Endothelial cell (in vitro differentiated cells): ENCODE measurements at regions not wholly inside any gene's neighbourhood (a gene's known extent, or its start where the extent isn't known, plus 50 kb on each side); places are given as distances from the start of the nearest gene placed in this dataset.

Source experiments
- DNase-seq: peaks from one replicate; pipeline ENCODE4 v3.0.0; 2021; ENCODE audit warnings: low spot score
- H3K27ac Mint-ChIP-seq: one replicate; pipeline ENCODE4 v1.8.0; 2021; ENCODE audit warnings: mixed read lengths, inconsistent platforms; ENCODE audit not compliant: unreplicated experiment
- H3K27me3 Mint-ChIP-seq: one replicate; pipeline ENCODE4 v1.8.0; 2021; ENCODE audit warnings: mild to moderate bottlenecking, moderate library complexity, mixed read lengths, inconsistent platforms; ENCODE audit not compliant: unreplicated experiment
- H3K36me3 Mint-ChIP-seq: one replicate; pipeline ENCODE4 v1.8.0; 2021; ENCODE audit warnings: mild to moderate bottlenecking, low read depth, mixed read lengths, inconsistent platforms; ENCODE audit not compliant: unreplicated experiment
- H3K4me1 Mint-ChIP-seq: one replicate; pipeline ENCODE4 v1.8.0; 2021; ENCODE audit warnings: mild to moderate bottlenecking, mixed read lengths, inconsistent platforms; ENCODE audit not compliant: unreplicated experiment
- H3K4me3 Mint-ChIP-seq: one replicate; pipeline ENCODE4 v1.8.0; 2021; ENCODE audit warnings: mild to moderate bottlenecking, mixed read lengths, inconsistent platforms; ENCODE audit not compliant: unreplicated experiment
- H3K9me3 Mint-ChIP-seq: one replicate; pipeline ENCODE4 v1.8.0; 2021; ENCODE audit warnings: mixed read lengths, inconsistent platforms; ENCODE audit not compliant: unreplicated experiment
- TF ChIP-seq, protein P1 (sequence below): fragments of 200-600 bp; sonication (generic); IDR thresholded peaks from one replicate; pipeline ENCODE4 v1.5.0; 2021; ENCODE audit warnings: antibody characterized with exemption; ENCODE audit not compliant: unreplicated experiment

DNA sequence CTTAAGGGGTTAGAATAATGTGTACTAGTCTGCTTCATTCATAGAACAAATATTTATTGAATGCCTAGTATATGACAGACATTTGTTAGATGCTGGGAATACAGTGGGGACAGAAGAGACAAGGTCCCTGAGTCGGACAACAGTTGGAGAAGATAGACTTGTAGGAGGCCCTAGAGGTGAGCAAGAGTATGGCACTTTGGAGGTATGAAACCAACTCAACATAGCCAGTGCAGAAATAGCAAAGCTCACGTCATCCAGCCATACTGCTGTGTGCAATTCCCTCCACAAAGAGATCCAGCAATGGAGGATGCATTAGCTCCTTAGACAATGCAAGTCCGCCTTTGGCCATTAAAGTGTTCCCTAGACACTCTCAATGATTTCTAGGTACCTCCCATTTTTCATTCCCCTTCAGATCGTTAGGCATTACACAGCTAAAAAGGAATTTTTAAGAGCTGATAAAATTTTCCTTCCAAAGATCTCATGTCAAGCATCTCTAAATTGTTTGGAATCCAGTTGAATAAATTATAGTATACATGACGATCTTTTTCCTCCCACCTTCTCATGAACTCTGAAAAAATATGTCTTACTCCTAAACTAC, 1949.6 kb upstream of the WWC1 start:
- no peaks in the 10 kb centered on the region for H3K36me3 Mint-ChIP-seq
- DNase-seq: no peak
- no peaks in the 10 kb centered on the region for H3K9me3 Mint-ChIP-seq
- H3K27me3 Mint-ChIP-seq: no peaks in the 10 kb centered on the region
- H3K4me3 Mint-ChIP-seq: no peak overlapping the region
- TF ChIP-seq, protein P1, sequence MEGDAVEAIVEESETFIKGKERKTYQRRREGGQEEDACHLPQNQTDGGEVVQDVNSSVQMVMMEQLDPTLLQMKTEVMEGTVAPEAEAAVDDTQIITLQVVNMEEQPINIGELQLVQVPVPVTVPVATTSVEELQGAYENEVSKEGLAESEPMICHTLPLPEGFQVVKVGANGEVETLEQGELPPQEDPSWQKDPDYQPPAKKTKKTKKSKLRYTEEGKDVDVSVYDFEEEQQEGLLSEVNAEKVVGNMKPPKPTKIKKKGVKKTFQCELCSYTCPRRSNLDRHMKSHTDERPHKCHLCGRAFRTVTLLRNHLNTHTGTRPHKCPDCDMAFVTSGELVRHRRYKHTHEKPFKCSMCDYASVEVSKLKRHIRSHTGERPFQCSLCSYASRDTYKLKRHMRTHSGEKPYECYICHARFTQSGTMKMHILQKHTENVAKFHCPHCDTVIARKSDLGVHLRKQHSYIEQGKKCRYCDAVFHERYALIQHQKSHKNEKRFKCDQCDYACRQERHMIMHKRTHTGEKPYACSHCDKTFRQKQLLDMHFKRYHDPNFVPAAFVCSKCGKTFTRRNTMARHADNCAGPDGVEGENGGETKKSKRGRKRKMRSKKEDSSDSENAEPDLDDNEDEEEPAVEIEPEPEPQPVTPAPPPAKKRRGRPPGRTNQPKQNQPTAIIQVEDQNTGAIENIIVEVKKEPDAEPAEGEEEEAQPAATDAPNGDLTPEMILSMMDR: peak; percentile 59
- H3K27ac Mint-ChIP-seq: no peak overlapping the region
- H3K4me1 Mint-ChIP-seq: no peaks in the 10 kb centered on the region

DNA sequence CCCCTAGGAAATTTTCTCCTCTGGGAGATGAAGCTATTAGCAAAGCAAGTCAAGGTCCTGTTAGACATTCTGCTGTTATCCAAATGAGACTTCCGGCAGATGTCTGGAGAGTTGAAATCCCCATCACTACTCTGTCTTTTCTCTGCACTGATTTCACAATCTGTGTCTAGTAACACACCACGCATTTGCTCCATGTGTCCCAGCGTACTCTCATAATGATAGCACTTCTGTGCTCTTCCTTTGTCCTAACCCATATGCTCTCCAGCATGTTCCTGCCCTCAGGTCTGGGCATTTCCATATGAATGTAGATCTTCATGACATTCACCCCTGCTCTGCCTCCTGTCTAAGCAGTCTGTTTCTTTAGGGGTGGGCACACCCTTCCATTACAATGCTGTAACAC, 1949.0 kb upstream of the WWC1 start:
- no peaks in the 10 kb centered on the region for H3K36me3 Mint-ChIP-seq
- no peak for DNase-seq
- no peaks in the 10 kb centered on the region for H3K4me1 Mint-ChIP-seq
- TF ChIP-seq, protein P1: no peak
- no peak overlapping the region for H3K27ac Mint-ChIP-seq
- no peaks in the 10 kb centered on the region for H3K27me3 Mint-ChIP-seq
- no peaks in the 10 kb centered on the region for H3K9me3 Mint-ChIP-seq
- H3K4me3 Mint-ChIP-seq: no peak overlapping the region

DNA sequence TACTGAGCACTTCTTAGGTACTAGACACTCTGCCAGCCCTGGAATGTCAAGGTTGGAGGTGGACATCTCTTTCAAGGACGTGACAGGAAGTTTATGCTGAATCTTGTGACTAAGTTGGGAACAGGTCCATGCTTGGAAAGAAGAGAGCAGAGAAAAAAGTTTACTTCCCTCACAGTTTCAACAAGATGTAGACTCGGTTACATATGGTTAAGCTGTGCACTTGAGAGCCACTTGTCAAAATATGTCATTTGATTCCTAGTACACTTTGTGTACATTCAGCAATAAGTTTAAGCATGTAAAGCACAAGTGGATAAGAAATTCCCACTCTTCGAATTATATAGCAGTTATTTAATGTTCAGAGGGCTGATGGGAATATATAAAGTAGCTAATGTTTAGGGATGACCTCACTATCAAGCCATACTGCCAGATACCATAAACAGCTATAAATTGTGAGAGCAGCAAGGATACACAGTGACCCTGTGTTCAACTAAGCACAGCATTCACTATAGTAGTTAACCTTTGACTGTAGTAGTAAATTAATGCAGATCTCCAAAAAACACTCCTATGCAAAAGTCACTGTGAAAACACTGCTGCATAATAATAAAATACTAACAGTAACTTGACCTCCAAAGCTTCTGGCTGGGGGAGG, 1944.6 kb upstream of the WWC1 start:
- Mint-ChIP-seq H3K9me3 (no peaks in the 10 kb centered on the region), H3K27ac (no peak overlapping the region), H3K4me3 (no peak overlapping the region), H3K27me3 (no peaks in the 10 kb centered on the region), H3K4me1 (no peaks in the 10 kb centered on the region), H3K36me3 (no peaks in the 10 kb centered on the region)
- TF ChIP-seq, protein P1: no peak
- DNase-seq: no peak

DNA sequence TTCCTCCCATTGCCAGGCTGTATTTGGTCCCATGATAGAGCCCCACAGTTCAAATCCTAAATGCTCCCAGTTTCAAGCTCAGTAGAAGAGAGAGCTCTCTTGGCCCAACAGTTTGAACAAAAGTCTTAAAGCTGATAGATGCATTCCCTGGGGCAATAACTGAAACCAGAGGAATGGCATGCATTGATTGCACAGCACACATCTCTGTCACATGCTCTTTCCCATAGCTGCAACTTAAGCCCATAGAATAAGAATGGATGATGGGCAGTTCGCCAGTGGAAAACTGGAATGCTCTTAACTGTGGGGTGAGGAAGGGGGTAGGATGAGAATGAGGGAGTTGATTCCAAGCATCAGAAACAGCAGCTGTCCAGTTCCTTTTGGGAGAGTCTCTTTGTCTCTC, 1942.4 kb upstream of the WWC1 start:
- Mint-ChIP-seq H3K27ac (no peak overlapping the region), H3K4me3 (no peak overlapping the region), H3K36me3 (no peaks in the 10 kb centered on the region), H3K9me3 (no peaks in the 10 kb centered on the region), H3K4me1 (no peaks in the 10 kb centered on the region), H3K27me3 (no peaks in the 10 kb centered on the region)
- TF ChIP-seq, protein P1: no peak
- no peak for DNase-seq

DNA sequence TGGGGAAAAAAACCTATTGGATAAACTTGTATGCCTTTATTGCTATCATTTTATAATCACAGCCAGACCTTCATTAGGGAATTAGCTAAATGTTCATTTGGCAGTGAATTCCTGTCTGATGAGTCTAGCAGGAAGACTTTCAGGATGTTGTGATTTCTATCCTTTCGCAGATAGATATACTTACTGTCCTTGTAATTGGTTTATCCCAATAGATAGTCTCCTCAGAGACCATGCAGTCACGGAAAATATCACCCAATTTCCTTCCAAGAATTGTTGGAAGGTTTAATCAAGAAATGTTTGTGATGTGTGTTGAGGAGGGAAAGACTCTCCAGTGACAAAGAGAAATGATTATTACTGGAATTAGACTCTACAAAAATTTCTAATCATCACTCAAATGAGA, 1937.9 kb upstream of the WWC1 start:
- Mint-ChIP-seq H3K9me3 (no peaks in the 10 kb centered on the region), H3K4me3 (no peak overlapping the region), H3K4me1 (no peaks in the 10 kb centered on the region), H3K36me3 (no peaks in the 10 kb centered on the region), H3K27ac (no peak overlapping the region), H3K27me3 (no peaks in the 10 kb centered on the region)
- DNase-seq: no peak
- TF ChIP-seq, protein P1: no peak
